Breast epithelium (tissue), 3 donors: ENCODE measurements at regions not wholly inside any gene's neighbourhood (a gene's known extent, or its start where the extent isn't known, plus 50 kb on each side); places are given as distances from the start of the nearest gene placed in this dataset.

ENCODE experiments used
- POLR2A ChIP-seq: fragments of 450-650 bp; IDR thresholded peaks from one replicate; pipeline ENCODE4 v1.6.1; 2016; ENCODE audit warnings: antibody characterized with exemption, mild to moderate bottlenecking, moderate library complexity
- POLR2AphosphoS5 ChIP-seq, 3 donors: sonication (generic); formaldehyde crosslinking; IDR thresholded peaks; one replicate each; pipeline ENCODE4 v1.6.1; 2017; ENCODE audit warnings: antibody characterized with exemption in 3 of 3
- TF ChIP-seq, protein P1 (sequence below), 3 donors: fragments of 450-650 bp; IDR thresholded peaks; one replicate each; pipeline ENCODE4 v1.5.1; 2016 to 2017; ENCODE audit warnings: antibody characterized with exemption in 3 of 3, mild to moderate bottlenecking in 3 of 3, moderate library complexity in 3 of 3

DNA sequence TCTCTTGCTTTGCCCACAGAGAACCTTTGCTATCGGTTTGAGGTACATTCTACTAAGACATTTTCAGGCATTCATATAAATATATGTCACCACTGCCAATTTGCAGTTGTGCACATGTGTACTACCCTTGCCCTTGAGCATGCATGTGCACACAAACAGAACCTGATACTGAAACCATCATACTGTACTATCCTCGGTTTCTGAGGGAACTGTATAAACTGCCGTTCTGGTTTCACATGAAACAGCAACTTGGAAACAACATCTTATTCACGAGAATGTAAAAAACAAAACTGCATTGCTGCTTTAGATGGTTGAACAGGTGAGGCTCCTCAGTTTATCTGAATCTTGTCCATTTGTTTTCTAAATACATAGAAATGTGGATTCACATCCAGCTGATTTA is 151.2 kb upstream of the TMEM170B start:
- TF ChIP-seq, protein P1, sequence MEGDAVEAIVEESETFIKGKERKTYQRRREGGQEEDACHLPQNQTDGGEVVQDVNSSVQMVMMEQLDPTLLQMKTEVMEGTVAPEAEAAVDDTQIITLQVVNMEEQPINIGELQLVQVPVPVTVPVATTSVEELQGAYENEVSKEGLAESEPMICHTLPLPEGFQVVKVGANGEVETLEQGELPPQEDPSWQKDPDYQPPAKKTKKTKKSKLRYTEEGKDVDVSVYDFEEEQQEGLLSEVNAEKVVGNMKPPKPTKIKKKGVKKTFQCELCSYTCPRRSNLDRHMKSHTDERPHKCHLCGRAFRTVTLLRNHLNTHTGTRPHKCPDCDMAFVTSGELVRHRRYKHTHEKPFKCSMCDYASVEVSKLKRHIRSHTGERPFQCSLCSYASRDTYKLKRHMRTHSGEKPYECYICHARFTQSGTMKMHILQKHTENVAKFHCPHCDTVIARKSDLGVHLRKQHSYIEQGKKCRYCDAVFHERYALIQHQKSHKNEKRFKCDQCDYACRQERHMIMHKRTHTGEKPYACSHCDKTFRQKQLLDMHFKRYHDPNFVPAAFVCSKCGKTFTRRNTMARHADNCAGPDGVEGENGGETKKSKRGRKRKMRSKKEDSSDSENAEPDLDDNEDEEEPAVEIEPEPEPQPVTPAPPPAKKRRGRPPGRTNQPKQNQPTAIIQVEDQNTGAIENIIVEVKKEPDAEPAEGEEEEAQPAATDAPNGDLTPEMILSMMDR (IDR thresholded peaks at IDR 0.05): no peak
- TF ChIP-seq POLR2AphosphoS5 (IDR thresholded peaks at IDR 0.05) (no peak), POLR2A (no peak)
